Neural cell (in vitro differentiated cells): ENCODE measurements at regions not wholly inside any gene's neighbourhood (a gene's known extent, or its start where the extent isn't known, plus 50 kb on each side); places are given as distances from the start of the nearest gene placed in this dataset.
"Not testable (repeated sequence)": the region's sequence is repeated elsewhere in the genome, so short reads cannot be mapped to it uniquely, and the experiment has no call there.

Source experiments
- H2AFZ ChIP-seq: fragments of 200-600, 300-800 bp; sonication (generic), shearing (Covaris generic); 2 replicates; pipeline ENCODE4 v1.6.0; 2014; ENCODE audit warnings: low read depth, mild to moderate bottlenecking, antibody characterized with exemption, low read length, moderate library complexity
- H3F3A ChIP-seq: fragments of 200-600 bp; shearing (Covaris generic); 2 replicates; pipeline ENCODE4 v1.6.1; 2016; ENCODE audit warnings: mild to moderate bottlenecking, moderate library complexity, mixed read lengths, antibody characterized with exemption, low read length; ENCODE audit not compliant: insufficient read depth, poor library complexity, severe bottlenecking
- H3K27ac ChIP-seq: fragments of 200-600, 300-800 bp; sonication (generic), shearing (Covaris generic); 2 replicates; pipeline ENCODE4 v1.5.1; 2014; ENCODE audit warnings: mild to moderate bottlenecking, low read length, moderate library complexity
- H3K27me3 ChIP-seq: fragments of 300-800, 200-600 bp; sonication (generic), shearing (Covaris generic); 2 replicates; pipeline ENCODE4 v1.6.0; 2014; ENCODE audit warnings: mild to moderate bottlenecking, low read depth, low read length, moderate library complexity; ENCODE audit not compliant: insufficient read depth
- H3K36me3 ChIP-seq: fragments of 300-800, 200-600 bp; sonication (generic), shearing (Covaris generic); 2 replicates; pipeline ENCODE4 v1.5.1; 2014; ENCODE audit warnings: mild to moderate bottlenecking, antibody characterized with exemption, low read length, moderate library complexity; ENCODE audit not compliant: insufficient read depth
- H3K4me2 ChIP-seq: fragments of 300-800, 200-600 bp; sonication (generic), shearing (Covaris generic); 2 replicates; pipeline ENCODE4 v1.6.0; 2014; ENCODE audit warnings: mild to moderate bottlenecking, low read length
- H3K4me3 ChIP-seq: fragments of 300-800, 200-600 bp; sonication (generic), shearing (Covaris generic); 2 replicates; pipeline ENCODE4 v1.5.1; 2014; ENCODE audit warnings: mild to moderate bottlenecking, low read length, moderate library complexity
- H3K79me2 ChIP-seq: fragments of 200-600 bp; shearing (Covaris generic); replicated peaks from 2 replicates; pipeline ENCODE4 v1.6.0; 2014; ENCODE audit warnings: mild to moderate bottlenecking, low read length, moderate library complexity; ENCODE audit not compliant: insufficient read depth
- H3K9ac ChIP-seq: fragments of 300-800, 200-600 bp; sonication (generic), shearing (Covaris generic); 2 replicates; pipeline ENCODE4 v1.6.1; 2016; ENCODE audit warnings: mild to moderate bottlenecking, low read length, mixed read lengths
- H3K9me2 ChIP-seq: fragments of 200-600 bp; shearing (Covaris generic); 2 replicates; pipeline ENCODE4 v1.6.1; 2016; ENCODE audit warnings: mild to moderate bottlenecking, low read length, mixed read lengths; ENCODE audit not compliant: insufficient read depth
- H3K9me3 ChIP-seq: fragments of 200-600, 300-800 bp; sonication (generic), shearing (Covaris generic); 2 replicates; pipeline ENCODE4 v1.6.1; 2016; ENCODE audit warnings: mild to moderate bottlenecking, mixed run types, low read length, moderate library complexity, mixed read lengths
- H4K20me1 ChIP-seq: fragments of 200-600 bp; shearing (Covaris generic); 2 replicates; pipeline ENCODE4 v1.6.1; 2016; ENCODE audit warnings: mild to moderate bottlenecking, mixed run types; ENCODE audit not compliant: insufficient read depth
- EP300 ChIP-seq: fragments of 450-650 bp; conservative IDR thresholded peaks from 2 replicates; pipeline ENCODE4 v1.6.1; 2014; ENCODE audit warnings: antibody characterized with exemption, mild to moderate bottlenecking, moderate library complexity; ENCODE audit not compliant: poor library complexity, severe bottlenecking
- EZH2 ChIP-seq: fragments of 200-600, 300-800 bp; shearing (Covaris generic), sonication (generic); IDR thresholded peaks from 2 replicates; pipeline ENCODE4 v1.6.1; 2014; ENCODE audit warnings: antibody characterized with exemption, low read length, borderline replicate concordance, mild to moderate bottlenecking; ENCODE audit not compliant: insufficient read depth, poor library complexity, severe bottlenecking
- MXI1 ChIP-seq: fragments of 450-650 bp; conservative IDR thresholded peaks from 2 replicates; pipeline ENCODE4 v1.6.1; 2014; ENCODE audit warnings: antibody characterized with exemption, mild to moderate bottlenecking; ENCODE audit not compliant: poor library complexity, severe bottlenecking
- POLR2AphosphoS5 ChIP-seq: IDR thresholded peaks from 2 replicates; pipeline ENCODE4 v1.6.1; 2012
- RAD21 ChIP-seq: fragments of 450-650 bp; conservative IDR thresholded peaks from 2 replicates; pipeline ENCODE4 v1.6.1; 2014; ENCODE audit warnings: antibody characterized with exemption, mild to moderate bottlenecking, moderate library complexity
- REST ChIP-seq: IDR thresholded peaks from 2 replicates; pipeline ENCODE4 v1.6.1; 2012; ENCODE audit warnings: borderline replicate concordance
- SMC3 ChIP-seq: fragments of 450-650 bp; conservative IDR thresholded peaks from 2 replicates; pipeline ENCODE4 v1.6.1; 2014; ENCODE audit warnings: antibody characterized with exemption, mild to moderate bottlenecking, moderate library complexity; ENCODE audit not compliant: poor library complexity
- TAF1 ChIP-seq: IDR thresholded peaks from 2 replicates; pipeline ENCODE4 v1.6.1; 2012; ENCODE audit warnings: low read depth
- TF ChIP-seq, protein P1 (sequence below): fragments of 450-650 bp; IDR thresholded peaks from 2 replicates; pipeline ENCODE4 v1.5.1; 2014; ENCODE audit warnings: antibody characterized with exemption, mild to moderate bottlenecking, moderate library complexity; ENCODE audit not compliant: poor library complexity, severe bottlenecking

- not testable (repeated sequence) for H3K27me3 ChIP-seq, H3K9me2 ChIP-seq, H3K4me3 ChIP-seq, H4K20me1 ChIP-seq, H3K27ac ChIP-seq, H3K36me3 ChIP-seq, H3F3A ChIP-seq, H3K9ac ChIP-seq, H3K9me3 ChIP-seq, H3K4me2 ChIP-seq, H2AFZ ChIP-seq, H3K79me2 ChIP-seq
Measured at GRCh38 chr3:192968901-192969300, 51.2 kb upstream of the MB21D2 start.

DNA sequence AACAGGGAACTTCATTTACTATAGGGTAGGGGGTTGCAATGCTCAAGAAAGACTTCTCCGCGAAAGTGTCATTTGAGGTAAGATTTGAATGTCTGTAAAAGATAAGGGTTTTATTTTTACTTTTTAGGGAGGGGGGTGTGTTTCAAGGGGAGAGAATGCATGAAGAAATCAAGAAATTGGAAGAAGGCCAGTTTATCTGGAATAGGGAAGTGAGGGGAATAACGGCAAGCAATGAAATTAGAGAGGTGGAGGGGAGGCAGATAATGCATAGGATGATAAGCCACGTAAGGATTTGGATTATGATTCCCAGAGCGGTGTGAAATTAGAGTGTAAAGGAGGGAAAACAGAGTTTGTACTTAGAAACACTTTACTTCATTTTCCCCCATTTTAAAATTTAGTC lies 63.0 kb upstream of the MB21D2 start:
- Histone ChIP-seq H3K9me3 (no peaks in the 10 kb centered on the region), H3K4me3 (no peak overlapping the region), H3K4me2 (no peak overlapping the region), H3K27ac (no peak overlapping the region), H3K36me3 (no peaks in the 10 kb centered on the region), H3K9ac (no peak overlapping the region), H4K20me1 (no peaks in the 10 kb centered on the region), H2AFZ (no peak overlapping the region), H3K9me2 (no peaks in the 10 kb centered on the region), H3F3A (no peaks in the 10 kb centered on the region), H3K27me3 (no peaks in the 10 kb centered on the region), H3K79me2 (no peaks in the 10 kb centered on the region)
- TF ChIP-seq SMC3, result no peak
- TF ChIP-seq POLR2AphosphoS5, result no peak
- TF ChIP-seq, protein P1, sequence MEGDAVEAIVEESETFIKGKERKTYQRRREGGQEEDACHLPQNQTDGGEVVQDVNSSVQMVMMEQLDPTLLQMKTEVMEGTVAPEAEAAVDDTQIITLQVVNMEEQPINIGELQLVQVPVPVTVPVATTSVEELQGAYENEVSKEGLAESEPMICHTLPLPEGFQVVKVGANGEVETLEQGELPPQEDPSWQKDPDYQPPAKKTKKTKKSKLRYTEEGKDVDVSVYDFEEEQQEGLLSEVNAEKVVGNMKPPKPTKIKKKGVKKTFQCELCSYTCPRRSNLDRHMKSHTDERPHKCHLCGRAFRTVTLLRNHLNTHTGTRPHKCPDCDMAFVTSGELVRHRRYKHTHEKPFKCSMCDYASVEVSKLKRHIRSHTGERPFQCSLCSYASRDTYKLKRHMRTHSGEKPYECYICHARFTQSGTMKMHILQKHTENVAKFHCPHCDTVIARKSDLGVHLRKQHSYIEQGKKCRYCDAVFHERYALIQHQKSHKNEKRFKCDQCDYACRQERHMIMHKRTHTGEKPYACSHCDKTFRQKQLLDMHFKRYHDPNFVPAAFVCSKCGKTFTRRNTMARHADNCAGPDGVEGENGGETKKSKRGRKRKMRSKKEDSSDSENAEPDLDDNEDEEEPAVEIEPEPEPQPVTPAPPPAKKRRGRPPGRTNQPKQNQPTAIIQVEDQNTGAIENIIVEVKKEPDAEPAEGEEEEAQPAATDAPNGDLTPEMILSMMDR, result no peak
- no peak for TF ChIP-seq TAF1
- no peak for TF ChIP-seq RAD21
- TF ChIP-seq MXI1, result no peak
- TF ChIP-seq EZH2, result no peak

DNA sequence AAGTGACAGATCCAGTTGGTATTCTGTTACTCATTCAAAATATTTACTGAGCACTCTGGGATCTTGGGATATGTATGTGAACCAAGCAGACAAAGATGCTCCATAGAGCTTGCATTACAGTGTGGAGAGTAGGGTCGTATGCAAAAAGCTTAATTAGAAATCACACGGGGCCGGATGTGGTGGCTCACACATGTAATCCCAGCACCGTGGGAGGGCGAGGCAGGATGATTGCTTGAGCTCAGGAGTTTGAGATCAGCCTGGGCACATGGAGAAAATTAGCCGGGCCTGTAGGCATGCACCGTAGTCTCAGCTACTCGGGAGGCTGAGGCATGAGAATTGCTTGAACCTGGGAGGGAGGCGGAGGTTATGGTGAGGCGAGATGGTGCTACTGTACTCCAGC lies 68.7 kb upstream of the MB21D2 start:
- no peak overlapping the region for H3K9ac ChIP-seq
- no peak for TF ChIP-seq EZH2
- TF ChIP-seq RAD21, result no peak
- no peak for TF ChIP-seq SMC3
- H3K79me2 ChIP-seq, result no peaks in the 10 kb centered on the region
- no peak overlapping the region for H3K27ac ChIP-seq
- no peaks in the 10 kb centered on the region for H4K20me1 ChIP-seq
- no peaks in the 10 kb centered on the region for H3K36me3 ChIP-seq
- H2AFZ ChIP-seq, result no peak overlapping the region
- no peaks in the 10 kb centered on the region for H3K9me2 ChIP-seq
- H3K4me3 ChIP-seq, result no peak overlapping the region
- no peaks in the 10 kb centered on the region for H3K9me3 ChIP-seq
- no peak overlapping the region for H3K4me2 ChIP-seq
- H3F3A ChIP-seq, result no peaks in the 10 kb centered on the region
- no peaks in the 10 kb centered on the region for H3K27me3 ChIP-seq

DNA sequence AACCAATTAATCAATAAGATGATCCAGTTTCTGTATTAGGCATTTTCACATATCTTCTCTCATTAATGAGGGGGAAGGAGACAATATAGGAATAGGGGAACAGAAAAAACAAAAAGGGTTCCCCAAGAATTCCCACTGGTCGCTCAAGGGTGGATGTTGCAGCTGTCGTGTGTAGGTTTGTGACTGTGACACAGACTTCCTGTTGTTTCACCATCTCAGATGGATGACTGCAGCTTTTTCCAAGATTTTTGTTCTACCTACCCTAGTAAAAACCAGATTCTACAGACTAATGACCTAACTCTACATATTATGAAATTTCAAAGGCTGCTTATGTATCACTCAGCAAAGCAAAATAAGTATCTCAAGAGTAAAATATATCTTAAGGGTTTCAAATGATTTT lies 73.7 kb upstream of the MB21D2 start:
- no peak for TF ChIP-seq POLR2AphosphoS5
- no peak for TF ChIP-seq EP300
- no peak for TF ChIP-seq TAF1
- no peak for TF ChIP-seq RAD21
- TF ChIP-seq REST, result no peak
- no peak for TF ChIP-seq SMC3
- TF ChIP-seq MXI1, result no peak
- TF ChIP-seq EZH2, result no peak
- TF ChIP-seq, protein P1, result no peak

More for the DNA sequence above, 73.7 kb upstream of the MB21D2 start:
- no peaks in the 10 kb centered on the region for H3K36me3 ChIP-seq
- H3K9ac ChIP-seq, result no peak overlapping the region
- H2AFZ ChIP-seq, result no peak overlapping the region
- no peak overlapping the region for H3K4me2 ChIP-seq
- H3K4me3 ChIP-seq, result no peak overlapping the region
- H3K79me2 ChIP-seq, result no peaks in the 10 kb centered on the region
- no peaks in the 10 kb centered on the region for H3F3A ChIP-seq
- H3K27me3 ChIP-seq, result no peaks in the 10 kb centered on the region
- no peaks in the 10 kb centered on the region for H4K20me1 ChIP-seq
- H3K9me2 ChIP-seq, result no peaks in the 10 kb centered on the region
- no peak overlapping the region for H3K27ac ChIP-seq
- no peaks in the 10 kb centered on the region for H3K9me3 ChIP-seq
